Jurkat, Clone E6-1 (cell line): ENCODE measurements at regions not wholly inside any gene's neighbourhood (a gene's known extent, or its start where the extent isn't known, plus 50 kb on each side); places are given as distances from the start of the nearest gene placed in this dataset.

ENCODE experiments used
- DNase-seq: peaks from one replicate; pipeline ENCODE4 v3.0.0-alpha.2; 2011; ENCODE audit warnings: low read depth, low spot score
- H3K4me3 ChIP-seq: 2 replicates; pipeline ENCODE4 v1.5.1; 2011; ENCODE audit warnings: mild to moderate bottlenecking, low read length, control low read depth, moderate library complexity

DNA sequence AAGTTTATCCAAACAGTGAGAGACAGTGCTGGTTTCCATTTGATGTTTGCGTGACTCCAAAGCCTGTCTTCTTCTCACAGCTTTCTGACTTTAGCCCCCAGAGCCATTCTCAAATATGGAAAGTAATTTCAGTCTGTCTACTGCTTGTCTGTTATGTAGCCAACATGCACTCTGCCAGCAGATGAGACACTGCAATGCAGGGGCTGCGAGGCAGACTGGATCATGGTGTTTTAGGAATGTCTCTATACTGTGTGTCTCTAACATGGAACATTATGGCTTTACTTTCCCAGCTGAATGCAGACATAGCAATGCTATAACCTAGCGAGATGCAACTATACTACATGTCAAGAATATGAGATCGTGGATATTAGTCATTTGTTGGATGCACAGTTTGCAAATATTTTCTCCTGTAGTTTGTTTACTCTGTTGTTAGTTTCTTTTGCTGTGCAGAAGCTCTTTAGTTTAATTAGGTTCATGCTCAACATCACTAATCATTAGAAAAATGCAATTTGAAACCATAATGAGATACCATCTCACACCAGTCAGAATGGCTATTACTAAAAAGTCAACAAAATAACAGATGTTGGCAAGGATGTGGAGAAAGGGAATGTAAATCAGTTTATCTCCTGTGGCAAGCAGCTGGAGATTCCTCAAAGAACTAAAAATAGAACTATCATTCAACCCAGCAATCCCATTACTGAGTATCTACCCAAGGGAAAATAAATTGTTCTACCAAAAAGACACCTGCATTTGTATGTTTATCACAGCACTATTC, 235.8 kb upstream of the TMTC1 start:
- H3K4me3 ChIP-seq = no peak overlapping the region
- DNase-seq = no peak

DNA sequence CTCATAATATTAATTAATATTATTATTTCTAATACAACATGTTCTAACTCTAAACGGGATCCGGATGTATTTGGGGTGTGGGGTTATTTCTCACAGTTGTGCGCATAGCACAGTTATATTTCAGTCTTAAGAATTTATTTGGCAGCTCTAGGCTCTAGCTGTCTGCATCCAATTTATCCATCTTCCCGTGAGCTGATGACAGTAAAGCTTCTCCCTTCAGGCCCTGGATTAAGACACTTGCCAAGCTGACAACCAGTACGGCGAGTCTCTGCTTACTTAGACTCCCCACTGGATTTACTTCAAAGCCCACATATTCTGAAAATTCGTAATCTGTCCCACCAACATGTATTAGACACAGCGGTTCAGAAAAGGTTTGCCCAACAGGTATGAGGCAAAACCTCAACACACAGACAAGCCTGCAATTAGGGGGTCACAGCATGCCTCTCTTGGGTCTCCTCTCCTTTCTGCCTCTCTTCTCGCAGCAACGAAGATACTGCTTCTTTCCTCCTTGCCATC, 232.9 kb upstream of the TMTC1 start:
- H3K4me3 ChIP-seq = no peak overlapping the region
- DNase-seq = no peak

DNA sequence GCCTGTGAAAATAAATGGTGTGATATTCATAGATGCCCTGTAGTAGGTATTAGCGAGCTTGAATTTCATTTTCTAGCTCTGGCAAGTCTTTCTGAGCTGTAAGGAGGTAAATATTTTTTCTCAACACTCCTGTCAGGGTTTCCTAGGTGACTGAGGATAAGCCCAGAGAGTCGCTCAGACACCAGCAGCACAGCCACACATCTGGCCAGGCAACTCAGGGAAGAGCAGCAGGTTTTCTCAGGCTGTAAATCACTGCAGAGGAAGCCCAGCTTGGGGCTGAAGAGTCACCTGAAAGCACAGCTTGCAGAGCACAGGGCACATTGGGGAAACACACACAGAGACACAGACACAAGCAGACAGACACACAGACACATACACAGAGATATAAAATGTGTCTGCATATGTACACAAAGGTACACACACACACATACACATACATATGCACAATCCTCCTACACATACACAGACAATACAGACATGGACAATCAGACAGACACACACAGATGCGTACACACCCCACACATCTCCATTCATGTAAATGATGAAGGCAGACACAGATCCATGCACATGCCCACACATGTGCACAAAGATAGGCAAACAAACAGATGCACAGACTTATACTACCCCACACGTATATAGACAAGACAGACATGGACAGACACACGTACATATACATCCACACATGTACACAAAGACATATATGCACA, 232.0 kb upstream of the TMTC1 start:
- no peak overlapping the region for H3K4me3 ChIP-seq
- no peak for DNase-seq

DNA sequence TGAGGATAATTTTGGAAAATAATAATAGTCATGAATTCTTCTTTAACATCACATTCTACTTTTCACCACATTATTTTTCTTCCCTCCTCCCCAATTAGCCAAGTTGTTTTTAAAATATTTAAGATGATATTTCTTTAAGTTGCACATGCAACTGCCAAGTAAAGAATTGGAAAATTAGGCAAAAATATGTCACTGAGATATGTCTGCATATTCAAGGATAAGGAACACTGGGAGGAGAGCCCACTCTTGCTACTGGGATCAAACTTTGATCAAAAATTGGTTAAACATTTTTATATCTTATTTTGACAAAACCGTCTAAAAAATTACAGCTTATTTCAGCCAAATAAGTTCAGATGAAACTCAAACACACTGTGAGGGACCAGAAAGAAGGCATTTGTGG, 231.2 kb upstream of the TMTC1 start:
- H3K4me3 ChIP-seq = no peak overlapping the region

DNA sequence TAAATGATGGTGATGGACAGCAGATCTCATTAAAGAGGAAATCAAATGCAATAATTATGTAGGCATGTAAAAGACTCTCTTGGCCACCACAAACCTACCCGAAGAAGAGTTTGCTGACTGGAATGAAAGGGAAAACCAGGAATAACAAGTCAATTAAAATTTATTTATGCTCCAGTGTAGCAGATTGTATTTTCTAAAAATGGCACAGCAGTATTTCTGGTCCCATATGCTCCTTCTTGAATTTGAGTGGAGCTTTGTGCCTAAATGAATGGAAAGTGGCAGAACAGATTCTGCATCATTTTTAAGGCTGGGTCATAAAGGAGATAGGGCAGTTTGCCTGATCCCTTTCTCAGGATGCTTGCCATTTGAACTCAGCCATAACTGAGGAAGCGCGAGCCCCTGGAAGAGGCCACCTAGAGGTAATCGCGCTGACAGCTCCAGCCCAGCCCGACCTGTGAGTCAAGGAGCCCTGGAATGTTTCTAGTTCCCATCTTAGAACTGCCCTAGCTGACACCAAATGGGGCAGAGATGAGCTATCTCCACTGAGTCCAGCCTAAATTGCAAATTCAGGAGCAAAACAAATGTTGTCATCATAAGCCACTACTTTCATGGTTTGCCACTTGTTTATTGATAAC, 229.2 kb upstream of the TMTC1 start:
- no peak for DNase-seq
- no peak overlapping the region for H3K4me3 ChIP-seq

More for the DNA sequence above, 231.2 kb upstream of the TMTC1 start:
- no peak for DNase-seq

DNA sequence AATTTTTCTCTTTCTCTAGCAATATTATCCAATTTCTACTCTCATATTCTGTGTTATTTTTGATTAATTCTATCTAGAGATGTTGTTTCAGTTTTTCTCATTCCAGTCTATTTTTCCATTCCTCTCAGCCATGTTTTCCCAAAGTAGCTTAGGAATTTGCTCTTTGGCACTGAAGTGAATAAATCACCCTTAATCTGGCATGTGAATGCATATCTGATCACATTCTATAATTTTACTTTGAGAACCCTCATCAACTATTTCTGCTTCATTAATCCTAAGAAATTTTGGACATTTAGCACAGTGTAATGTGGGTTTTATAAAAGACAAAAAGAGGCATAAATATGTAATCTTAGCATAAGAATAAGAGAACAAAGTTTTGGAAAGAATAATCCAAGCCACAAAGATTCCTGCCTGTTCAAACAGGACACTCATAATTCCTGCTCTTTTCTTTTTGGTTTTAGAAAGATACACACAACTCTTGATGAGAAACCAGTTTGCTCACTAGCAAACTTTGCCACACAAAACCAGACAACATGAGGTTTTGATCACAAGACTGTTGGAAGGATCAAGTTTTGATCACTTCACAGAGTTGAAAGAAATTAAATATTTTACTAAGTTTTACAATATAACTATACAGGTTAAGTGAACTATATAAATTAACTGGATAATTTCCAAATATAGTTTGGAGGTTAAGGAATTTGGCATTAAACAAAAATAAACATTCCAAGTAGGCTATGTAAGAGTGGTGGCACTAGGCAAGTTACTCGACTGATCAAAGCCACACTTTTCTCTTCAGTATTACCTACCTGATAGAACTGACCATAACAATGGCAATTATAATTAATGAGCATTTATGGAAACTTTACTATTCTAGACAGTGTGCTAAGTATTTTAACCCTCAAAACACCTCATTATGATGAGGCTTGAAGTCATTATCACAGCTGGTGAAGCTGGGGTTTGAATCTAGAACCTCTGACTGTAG, 226.6 kb upstream of the TMTC1 start:
- DNase-seq = no peak
- no peak overlapping the region for H3K4me3 ChIP-seq

DNA sequence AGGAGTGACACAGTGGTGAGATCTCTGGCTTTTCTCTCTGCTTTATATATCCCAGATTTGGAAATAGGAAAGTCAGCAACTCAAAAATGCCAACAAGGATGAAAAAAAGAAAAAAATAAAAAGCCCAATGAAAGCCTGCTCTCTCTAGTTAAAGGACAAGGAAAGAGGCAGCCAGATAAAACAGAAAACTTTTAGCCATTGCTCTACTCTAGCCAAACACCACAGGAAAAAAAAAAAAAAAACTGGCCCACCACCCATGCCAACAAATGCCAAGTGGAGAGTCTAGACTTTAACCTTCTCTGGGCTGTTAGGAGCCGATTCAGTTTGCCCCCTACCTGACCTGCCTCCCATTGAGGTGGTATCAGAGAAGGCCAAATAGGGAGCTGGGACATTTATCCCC, 222.3 kb upstream of the TMTC1 start:
- no peak overlapping the region for H3K4me3 ChIP-seq
- DNase-seq = no peak

DNA sequence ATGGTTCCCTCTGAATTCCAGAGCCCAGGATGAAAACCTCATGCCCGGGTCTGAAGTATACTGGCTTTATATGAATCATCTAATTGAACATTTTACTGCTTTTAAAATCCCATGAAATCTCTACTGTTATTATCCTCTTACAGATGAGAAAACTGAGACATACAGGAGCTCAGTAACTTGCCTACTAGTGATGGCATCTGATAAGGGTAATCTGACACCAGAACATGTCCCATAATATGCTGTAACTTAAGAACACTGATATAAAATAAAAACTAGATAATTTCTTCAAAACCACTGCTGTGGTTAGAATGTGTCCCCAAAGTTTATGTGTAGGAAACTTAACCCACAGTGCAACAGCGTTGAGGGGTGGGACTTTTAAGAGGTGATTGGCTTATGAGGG, 219.6 kb upstream of the TMTC1 start:
- no peak for DNase-seq
- H3K4me3 ChIP-seq = no peak overlapping the region

DNA sequence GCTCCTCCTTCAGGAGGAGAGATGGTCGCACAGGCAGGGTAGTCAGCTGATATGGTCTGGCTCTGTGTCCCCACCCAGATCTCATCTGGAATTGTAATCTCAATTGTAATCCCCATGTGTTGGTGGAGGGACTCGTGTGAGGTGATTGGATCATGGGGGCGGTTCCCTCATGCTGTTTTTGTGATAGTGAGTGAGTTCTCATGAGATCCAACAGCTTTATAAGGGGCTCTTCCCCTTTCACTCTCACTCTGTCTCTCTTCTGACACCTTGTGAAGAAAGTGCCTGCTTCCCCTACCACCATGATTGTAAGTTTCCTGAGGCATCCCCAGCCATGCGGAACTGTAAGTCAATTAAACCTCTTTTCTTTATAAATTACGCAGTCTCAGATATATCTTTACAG, 218.9 kb upstream of the TMTC1 start:
- no peak for DNase-seq
- H3K4me3 ChIP-seq = no peak overlapping the region

DNA sequence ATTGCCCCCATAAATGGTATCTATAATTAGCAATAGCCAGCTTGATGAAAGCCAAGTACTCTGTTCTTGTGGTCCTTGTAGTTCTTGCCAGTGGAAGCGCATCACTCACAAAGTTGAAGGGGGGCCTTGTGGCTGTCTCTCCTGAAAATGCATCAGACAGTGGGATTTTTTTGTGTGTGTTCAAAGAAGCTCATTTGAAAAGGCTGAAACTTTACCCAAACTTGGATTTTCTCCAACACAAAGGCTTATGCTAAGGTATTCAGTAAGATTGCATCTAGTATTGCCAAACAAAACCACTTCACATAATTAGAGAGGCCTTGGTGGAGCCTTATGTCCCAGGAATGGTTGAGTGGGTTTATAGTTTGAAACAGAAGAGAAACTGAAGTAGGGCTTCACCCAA, 216.7 kb upstream of the TMTC1 start:
- H3K4me3 ChIP-seq = no peak overlapping the region
- peak; percentile 4 for DNase-seq

DNA sequence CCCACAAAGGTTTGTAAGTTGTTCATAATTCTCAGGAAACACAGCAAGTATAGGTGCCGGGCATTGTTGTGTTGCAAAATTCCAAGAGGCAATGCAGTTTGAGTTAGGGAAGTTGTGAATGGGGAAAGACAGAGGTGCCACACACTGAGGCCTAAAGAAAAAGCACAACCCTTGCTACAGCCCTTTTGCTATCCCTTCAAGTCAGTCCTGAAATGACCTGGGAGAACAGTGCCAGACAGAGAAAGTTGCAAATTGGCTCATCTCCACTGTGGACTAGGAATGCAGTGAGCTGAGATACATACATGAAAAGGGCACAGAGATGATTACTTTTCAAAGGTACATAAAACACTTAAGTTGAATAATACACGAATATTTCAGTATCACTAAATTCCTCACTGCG, 213.3 kb upstream of the TMTC1 start:
- no peak for DNase-seq
- H3K4me3 ChIP-seq = no peak overlapping the region

DNA sequence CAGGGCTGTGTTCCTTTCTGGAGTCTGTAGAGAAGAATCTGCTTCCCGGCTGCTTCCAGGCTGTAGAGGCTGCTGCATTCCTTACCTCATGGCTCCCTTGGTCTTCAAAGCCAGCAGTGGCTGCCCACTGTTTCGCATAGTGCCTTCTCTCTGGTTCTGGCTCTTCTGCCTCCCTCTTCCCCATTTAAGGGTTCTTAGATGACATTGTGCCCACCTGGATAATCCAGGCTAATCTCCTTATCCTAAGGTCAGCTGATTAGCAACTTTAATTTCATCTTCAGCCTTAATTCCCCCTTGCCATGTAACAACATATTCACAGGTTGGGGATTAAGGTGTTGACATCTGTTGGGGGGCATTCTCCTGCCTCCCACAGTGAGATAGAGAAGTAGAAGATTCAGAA, 208.6 kb upstream of the TMTC1 start:
- no peak for DNase-seq
- H3K4me3 ChIP-seq = no peak overlapping the region

DNA sequence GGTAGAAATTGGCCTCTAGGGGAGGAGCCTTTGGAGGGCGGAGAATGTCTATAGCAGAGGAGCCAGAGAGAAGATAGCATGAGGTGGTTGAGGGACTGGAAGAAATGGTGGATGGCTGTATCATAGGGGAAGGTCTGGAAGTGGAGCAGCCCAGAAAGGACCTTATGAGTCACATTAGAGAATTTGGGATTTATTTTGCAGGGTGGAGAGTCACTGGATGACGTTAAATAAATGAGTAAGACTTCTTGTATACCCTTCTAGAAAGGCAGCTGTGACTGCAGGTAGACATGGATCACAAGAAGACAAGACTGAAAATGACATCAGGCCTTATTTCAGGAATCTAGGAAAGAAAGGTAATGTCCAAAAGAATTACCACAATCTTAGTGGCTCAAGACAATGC, 208.2 kb upstream of the TMTC1 start:
- no peak for DNase-seq
- H3K4me3 ChIP-seq = no peak overlapping the region

DNA sequence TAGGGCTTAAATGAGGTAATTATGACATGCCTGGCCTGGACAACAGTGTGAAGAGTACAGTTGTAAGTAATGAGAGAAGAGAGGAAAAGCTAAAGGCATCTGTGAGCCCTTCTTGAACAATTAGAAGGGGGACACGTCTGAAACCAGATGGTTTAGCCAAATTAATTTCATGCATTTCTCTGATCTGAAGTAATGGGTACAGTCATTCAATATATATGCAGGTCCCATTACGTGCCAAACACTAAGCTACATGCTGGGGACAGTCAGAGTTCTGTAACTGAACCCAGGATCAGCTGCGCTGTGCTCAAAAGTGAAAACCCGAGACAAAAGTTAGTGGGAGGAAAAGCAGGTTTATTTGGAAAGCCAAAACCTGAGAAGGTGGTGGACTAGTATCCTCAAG, 207.2 kb upstream of the TMTC1 start:
- no peak for DNase-seq

DNA sequence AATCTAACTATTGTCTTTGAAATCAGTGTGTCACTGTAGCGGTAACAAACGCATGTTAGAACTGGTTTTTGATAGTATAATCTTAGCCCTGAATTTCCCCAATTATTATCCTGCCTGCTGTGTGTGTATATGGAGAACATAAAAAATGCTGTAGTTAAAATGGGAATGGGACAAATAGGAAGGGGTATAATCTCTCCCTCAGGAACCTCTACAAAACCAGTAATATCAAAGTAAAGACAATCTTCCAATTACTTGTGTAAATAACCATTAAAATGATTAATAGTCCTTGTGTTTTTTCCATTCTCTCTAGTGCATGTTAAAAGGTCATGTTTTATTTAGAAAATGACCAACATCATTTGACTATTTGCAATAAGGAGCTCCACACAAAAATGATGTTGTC, 200.1 kb upstream of the TMTC1 start:
- H3K4me3 ChIP-seq = no peak overlapping the region
- no peak for DNase-seq

More for the DNA sequence above, 207.2 kb upstream of the TMTC1 start:
- no peak overlapping the region for H3K4me3 ChIP-seq

DNA sequence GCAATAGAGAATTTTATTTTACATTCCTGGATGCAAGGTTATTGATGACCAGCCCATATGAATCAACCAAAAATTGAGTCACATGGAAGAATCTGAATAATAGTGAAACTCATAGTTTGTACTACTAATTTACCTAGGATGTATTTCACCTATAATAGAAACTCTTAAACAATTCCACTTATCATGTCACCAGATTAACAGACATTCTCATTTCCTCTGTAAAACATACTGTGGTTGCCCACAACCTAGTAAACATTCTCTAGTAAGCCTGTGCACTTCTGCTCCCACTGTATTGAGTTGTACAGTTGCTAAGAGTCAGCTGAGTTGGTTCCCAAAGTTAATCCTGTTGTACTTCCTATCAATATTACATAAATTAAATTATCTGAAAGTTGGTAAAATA, 196.6 kb upstream of the TMTC1 start:
- peak; percentile 7 for DNase-seq
- H3K4me3 ChIP-seq = no peak overlapping the region

DNA sequence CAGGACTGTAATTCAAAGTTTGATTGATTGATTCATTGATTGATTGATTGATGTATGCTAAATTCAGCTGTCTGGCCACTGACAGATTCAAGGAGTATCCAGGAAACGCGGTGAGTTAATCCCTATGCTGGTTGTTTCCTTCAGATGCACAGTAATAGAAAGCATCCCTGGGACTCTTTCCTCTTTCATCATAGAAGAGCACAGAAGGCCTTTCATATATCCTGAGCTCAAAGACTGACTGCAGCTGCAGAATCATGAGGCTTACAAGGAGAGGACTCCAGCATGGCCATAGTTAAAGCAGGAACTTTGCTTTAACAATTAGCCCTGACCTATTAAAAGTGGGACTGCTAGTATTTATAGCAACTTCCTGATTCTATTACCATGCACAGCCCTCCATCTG, 187.7 kb upstream of the TMTC1 start:
- no peak for DNase-seq
- no peak overlapping the region for H3K4me3 ChIP-seq

DNA sequence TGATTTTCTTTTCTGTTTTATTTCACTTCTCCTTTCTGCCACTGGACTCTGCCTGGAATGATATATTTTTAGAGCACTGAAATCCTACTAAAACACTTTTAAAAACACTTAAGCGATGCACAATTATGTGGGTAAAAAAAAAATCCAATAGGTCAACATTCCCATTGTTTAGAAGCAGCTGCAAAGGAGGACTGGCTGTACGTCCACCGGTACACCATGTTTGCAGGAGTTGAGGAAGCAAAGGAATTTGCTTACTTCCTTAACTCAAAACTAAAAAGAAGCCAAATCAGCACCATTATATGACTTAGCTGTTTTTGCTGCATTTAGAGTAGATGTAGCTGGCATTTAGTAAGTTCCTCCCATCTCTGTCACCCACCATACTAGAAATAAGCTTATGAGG, 186.8 kb upstream of the TMTC1 start:
- DNase-seq = no peak
- H3K4me3 ChIP-seq = no peak overlapping the region
